Panc1 (cell line): ENCODE measurements at regions not wholly inside any gene's neighbourhood (a gene's known extent, or its start where the extent isn't known, plus 50 kb on each side); places are given as distances from the start of the nearest gene placed in this dataset.

Source experiments
- ATAC-seq: fragments of 200-7000 bp; cut with Tn5 transposase; 2 replicates; pipeline ENCODE4 v1.9.1; 2020; ENCODE audit warnings: mild to moderate bottlenecking, moderate library complexity
- BruUV-seq: library from RNA; stranded (reverse); fragments of 400-500 nt; replicated peaks from 2 replicates; lab custom pipeline; 2021; lab: Mats Ljungman, UMichigan
- CTCF ChIA-PET: fragments of 300-600 bp; sonication (Branson Sonifier 250); formaldehyde crosslinking; loops from one replicate; lab custom pipeline; 2022; ENCODE audit warnings: antibody characterized with exemption; lab: Charles Lee
- POLR2A ChIA-PET: fragments of 300-600 bp; sonication (Branson Sonifier 250); formaldehyde crosslinking; loops from one replicate; lab custom pipeline; 2022; ENCODE audit warnings: antibody characterized with exemption; lab: Charles Lee
- DNase-seq: peaks from one replicate; pipeline ENCODE4 v3.0.0-alpha.2; 2010; ENCODE audit warnings: low read depth, low spot score
- H3K27ac ChIP-seq: 2 replicates; pipeline ENCODE4 v1.5.1; 2011; ENCODE audit warnings: mild to moderate bottlenecking, low read length, inconsistent platforms
- H3K27me3 ChIP-seq: fragments of 200-500 bp; sonication (Bioruptor generic); 2 replicates; pipeline ENCODE4 v1.6.0; 2014; ENCODE audit warnings: low read length, inconsistent platforms; ENCODE audit not compliant: control insufficient read depth, insufficient read depth
- H3K36me3 ChIP-seq: fragments of 200-500 bp; sonication (Bioruptor generic); 2 replicates; pipeline ENCODE4 v1.5.1; 2014; ENCODE audit warnings: inconsistent platforms, mild to moderate bottlenecking, low read length, moderate library complexity; ENCODE audit not compliant: control insufficient read depth, insufficient read depth
- H3K4me1 ChIP-seq: 2 replicates; pipeline ENCODE4 v1.5.1; 2011; ENCODE audit warnings: inconsistent platforms, mild to moderate bottlenecking, low read length, moderate library complexity; ENCODE audit not compliant: control insufficient read depth, insufficient read depth
- H3K4me3 ChIP-seq, 2 experiments: 2 replicates each; pipeline ENCODE4 v1.5.1; 2011 to 2012; ENCODE audit warnings: low read depth in 2 of 2, low read length in 2 of 2, mild to moderate bottlenecking in 2 of 2, inconsistent platforms in 1 of 2, moderate library complexity in 1 of 2
- H3K9me3 ChIP-seq: fragments of 200-500 bp; sonication (Bioruptor generic); 2 replicates; pipeline ENCODE4 v1.5.1; 2014; ENCODE audit warnings: low read depth, mild to moderate bottlenecking, inconsistent platforms, low read length, moderate library complexity; ENCODE audit not compliant: control insufficient read depth, insufficient read depth
- POLR2AphosphoS5 ChIP-seq: IDR thresholded peaks from 2 replicates; pipeline ENCODE4 v1.6.1; 2012; ENCODE audit warnings: mild to moderate bottlenecking, low read depth, low read length, moderate library complexity
- SIN3A ChIP-seq: IDR thresholded peaks from 2 replicates; pipeline ENCODE4 v1.6.1; 2012; ENCODE audit warnings: low read depth, mild to moderate bottlenecking, low read length, moderate library complexity, borderline replicate concordance; ENCODE audit not compliant: insufficient read depth
- TCF7L2 ChIP-seq: IDR thresholded peaks from 2 replicates; pipeline ENCODE4 v1.6.1; 2011; ENCODE audit warnings: mild to moderate bottlenecking, low read depth, low read length, inconsistent platforms
- in situ Hi-C: cut with HindIII; loops from 2 replicates; pipeline ENCODE4 v1.10.0; 2016; ENCODE audit warnings: low sequenced_read_pairs, low pct_unique_long_range_greater_than_20kb
- intact Hi-C: fragments of 100-400 bp; cut with micrococcal nuclease; formaldehyde crosslinking; loops from one replicate; pipeline ENCODE4 v1.10.0; 2022; ENCODE audit not compliant: unreplicated experiment
- TF ChIP-seq, protein P1 (sequence below), 2 experiments: IDR thresholded peaks; 2 replicates each; pipeline ENCODE4 v1.6.1; 2011 to 2012; ENCODE audit warnings: low read depth in 2 of 2, control low read depth in 1 of 2, low read length in 1 of 2, mild to moderate bottlenecking in 1 of 2, moderate library complexity in 1 of 2; ENCODE audit not compliant: insufficient read depth in 1 of 2
- TF ChIP-seq, protein P2 (sequence below): fragments of 450-650 bp; IDR thresholded peaks from 2 replicates; pipeline ENCODE4 v1.5.1; 2017; ENCODE audit warnings: mild to moderate bottlenecking

DNA sequence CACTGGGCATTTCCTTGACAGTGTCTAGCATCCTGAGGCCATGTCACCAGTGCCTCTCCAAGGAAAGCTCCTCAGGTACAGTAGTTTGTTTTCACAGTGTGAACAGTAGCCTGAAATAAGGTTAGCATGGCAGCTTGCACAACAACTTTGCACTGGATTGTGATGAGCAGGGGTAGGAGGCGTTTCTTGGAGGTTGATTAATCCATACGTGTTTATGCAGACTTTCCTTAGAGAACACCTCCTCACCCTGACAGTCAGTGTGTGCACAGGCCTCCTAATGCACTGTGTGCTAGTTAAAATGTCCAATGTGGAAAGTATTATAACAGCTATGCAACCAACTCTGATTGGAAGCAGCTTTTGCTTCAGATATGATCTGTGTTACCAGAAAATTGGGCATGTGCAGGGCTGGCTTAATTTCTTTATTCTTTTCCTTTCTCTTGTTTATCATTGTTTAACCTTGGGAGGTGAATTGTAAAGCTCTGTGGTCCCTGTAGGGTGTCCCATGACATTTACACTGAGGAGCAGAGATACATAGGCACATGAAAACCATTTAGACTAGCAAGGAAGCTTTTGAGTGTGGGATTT lies 77.2 kb upstream of the LDAH start:
- Histone ChIP-seq H3K27me3 (peaks cover 11% of the 10 kb centered on the region), H3K4me1 (no peaks in the 10 kb centered on the region), H3K4me3 (no peak overlapping the region), H3K27ac (no peak overlapping the region), H3K9me3 (no peaks in the 10 kb centered on the region), H3K36me3 (no peaks in the 10 kb centered on the region)
- DNase-seq (no peak), ATAC-seq (no peak)
- BruUV-seq = no TSS peak
- TF ChIP-seq, protein P1, sequence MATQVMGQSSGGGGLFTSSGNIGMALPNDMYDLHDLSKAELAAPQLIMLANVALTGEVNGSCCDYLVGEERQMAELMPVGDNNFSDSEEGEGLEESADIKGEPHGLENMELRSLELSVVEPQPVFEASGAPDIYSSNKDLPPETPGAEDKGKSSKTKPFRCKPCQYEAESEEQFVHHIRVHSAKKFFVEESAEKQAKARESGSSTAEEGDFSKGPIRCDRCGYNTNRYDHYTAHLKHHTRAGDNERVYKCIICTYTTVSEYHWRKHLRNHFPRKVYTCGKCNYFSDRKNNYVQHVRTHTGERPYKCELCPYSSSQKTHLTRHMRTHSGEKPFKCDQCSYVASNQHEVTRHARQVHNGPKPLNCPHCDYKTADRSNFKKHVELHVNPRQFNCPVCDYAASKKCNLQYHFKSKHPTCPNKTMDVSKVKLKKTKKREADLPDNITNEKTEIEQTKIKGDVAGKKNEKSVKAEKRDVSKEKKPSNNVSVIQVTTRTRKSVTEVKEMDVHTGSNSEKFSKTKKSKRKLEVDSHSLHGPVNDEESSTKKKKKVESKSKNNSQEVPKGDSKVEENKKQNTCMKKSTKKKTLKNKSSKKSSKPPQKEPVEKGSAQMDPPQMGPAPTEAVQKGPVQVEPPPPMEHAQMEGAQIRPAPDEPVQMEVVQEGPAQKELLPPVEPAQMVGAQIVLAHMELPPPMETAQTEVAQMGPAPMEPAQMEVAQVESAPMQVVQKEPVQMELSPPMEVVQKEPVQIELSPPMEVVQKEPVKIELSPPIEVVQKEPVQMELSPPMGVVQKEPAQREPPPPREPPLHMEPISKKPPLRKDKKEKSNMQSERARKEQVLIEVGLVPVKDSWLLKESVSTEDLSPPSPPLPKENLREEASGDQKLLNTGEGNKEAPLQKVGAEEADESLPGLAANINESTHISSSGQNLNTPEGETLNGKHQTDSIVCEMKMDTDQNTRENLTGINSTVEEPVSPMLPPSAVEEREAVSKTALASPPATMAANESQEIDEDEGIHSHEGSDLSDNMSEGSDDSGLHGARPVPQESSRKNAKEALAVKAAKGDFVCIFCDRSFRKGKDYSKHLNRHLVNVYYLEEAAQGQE (IDR thresholded peaks at IDR 0.05; ENCODE audit: insufficient read depth in 1 of 2, low read depth in 2 of 2, low read length in 1 of 2) = no peak
- TF ChIP-seq POLR2AphosphoS5 = no peak
- TF ChIP-seq TCF7L2 = no peak
- TF ChIP-seq, protein P2, sequence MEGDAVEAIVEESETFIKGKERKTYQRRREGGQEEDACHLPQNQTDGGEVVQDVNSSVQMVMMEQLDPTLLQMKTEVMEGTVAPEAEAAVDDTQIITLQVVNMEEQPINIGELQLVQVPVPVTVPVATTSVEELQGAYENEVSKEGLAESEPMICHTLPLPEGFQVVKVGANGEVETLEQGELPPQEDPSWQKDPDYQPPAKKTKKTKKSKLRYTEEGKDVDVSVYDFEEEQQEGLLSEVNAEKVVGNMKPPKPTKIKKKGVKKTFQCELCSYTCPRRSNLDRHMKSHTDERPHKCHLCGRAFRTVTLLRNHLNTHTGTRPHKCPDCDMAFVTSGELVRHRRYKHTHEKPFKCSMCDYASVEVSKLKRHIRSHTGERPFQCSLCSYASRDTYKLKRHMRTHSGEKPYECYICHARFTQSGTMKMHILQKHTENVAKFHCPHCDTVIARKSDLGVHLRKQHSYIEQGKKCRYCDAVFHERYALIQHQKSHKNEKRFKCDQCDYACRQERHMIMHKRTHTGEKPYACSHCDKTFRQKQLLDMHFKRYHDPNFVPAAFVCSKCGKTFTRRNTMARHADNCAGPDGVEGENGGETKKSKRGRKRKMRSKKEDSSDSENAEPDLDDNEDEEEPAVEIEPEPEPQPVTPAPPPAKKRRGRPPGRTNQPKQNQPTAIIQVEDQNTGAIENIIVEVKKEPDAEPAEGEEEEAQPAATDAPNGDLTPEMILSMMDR = no peak
- no peak for TF ChIP-seq SIN3A
- ChIA-PET POLR2A (no interaction called here), CTCF (no interaction called here)
- in situ Hi-C loops = no loop called here
- intact Hi-C loops = no loop called here

DNA sequence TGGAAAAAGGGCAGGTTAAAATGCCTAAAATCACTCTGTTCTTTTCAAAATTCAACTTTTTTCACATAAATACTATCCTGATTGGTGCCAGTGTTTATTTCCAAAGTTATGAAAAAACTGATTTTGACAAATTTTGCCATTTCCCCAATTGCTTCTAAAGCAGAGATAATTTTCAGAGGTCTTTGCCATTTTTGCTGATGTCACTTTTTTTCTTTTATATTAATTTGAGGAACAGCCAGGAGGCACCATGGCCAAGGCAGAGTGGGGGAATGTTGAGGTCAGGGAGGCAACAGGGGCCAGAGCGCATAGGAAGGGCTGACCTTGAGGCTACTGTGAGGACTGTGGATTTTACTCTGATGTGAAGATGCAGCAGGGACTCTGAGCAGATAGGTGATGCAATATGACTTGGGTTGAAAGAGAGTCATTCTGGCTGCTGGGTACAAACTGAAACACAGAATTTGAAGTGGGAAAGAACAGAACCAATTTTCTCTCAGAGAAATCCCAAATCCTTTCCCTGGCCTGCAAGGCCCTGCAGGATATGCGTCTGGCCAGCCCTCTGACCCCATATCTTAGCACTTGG lies 75.1 kb upstream of the LDAH start:
- Histone ChIP-seq H3K36me3 (no peaks in the 10 kb centered on the region), H3K9me3 (no peaks in the 10 kb centered on the region), H3K4me3 (no peak overlapping the region), H3K27ac (no peak overlapping the region), H3K27me3 (peaks cover 11% of the 10 kb centered on the region), H3K4me1 (no peaks in the 10 kb centered on the region)
- ChIA-PET CTCF (no interaction called here), POLR2A (no interaction called here)
- in situ Hi-C loops = no loop called here
- intact Hi-C loops = no loop called here
- no peak for TF ChIP-seq TCF7L2
- no peak for TF ChIP-seq SIN3A
- TF ChIP-seq, protein P1 (IDR thresholded peaks at IDR 0.05; ENCODE audit: insufficient read depth in 1 of 2, low read depth in 2 of 2, low read length in 1 of 2) = no peak
- TF ChIP-seq, protein P2 = no peak
- no peak for TF ChIP-seq POLR2AphosphoS5
- no peak for DNase-seq
- no TSS peak for BruUV-seq
- no peak for ATAC-seq
